ENCODE measurements at regions not wholly inside any gene's neighbourhood (a gene's known extent, or its start where the extent isn't known, plus 50 kb on each side); places are given as distances from the start of the nearest gene placed in this dataset.
"Not testable (repeated sequence)": the region's sequence is repeated elsewhere in the genome, so short reads cannot be mapped to it uniquely, and the experiment has no call there.

DNA sequence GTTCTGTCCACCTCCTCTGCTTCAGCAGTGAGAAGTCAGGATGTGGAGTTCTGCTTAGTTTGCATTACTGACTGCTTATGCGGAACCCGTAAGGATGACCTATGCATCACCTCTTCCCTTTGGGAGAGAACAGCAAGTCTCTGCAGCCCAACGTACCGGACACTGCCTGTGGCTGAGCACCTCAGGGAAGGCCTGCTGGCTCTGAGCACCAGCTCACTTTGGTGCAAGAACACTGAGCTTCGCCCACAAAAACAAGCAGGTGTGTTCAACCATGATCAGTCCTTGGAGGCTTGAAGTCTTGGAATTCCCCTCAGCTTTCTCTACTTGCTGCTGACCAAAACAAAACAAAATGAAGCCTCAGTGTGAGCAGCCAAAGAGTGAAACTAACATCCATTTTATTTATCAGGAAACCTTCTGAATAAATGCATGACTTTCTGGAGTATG lies 52.7 kb upstream of the NCK2 start:
- no peak for DNase-seq

DNA sequence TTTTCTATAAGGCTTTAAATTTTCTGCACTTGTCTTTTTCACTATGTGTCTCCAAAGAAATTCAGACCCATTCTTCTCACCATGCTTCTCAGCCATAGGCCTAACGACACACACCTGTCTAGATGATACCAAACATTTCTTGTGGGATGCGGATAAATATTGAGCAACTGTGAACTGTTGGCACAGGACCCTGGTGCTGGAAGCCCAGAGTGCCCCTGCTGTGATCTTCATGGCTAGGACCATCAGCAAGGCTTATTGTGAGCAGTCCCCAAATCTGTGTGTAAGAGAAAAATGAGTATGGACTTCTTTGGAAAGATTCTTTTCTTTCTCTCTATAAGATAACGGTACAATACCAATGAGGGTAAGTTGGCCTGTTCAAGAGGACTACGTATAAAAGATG lies 54.1 kb upstream of the NCK2 start:
- DNase-seq = no peak

DNA sequence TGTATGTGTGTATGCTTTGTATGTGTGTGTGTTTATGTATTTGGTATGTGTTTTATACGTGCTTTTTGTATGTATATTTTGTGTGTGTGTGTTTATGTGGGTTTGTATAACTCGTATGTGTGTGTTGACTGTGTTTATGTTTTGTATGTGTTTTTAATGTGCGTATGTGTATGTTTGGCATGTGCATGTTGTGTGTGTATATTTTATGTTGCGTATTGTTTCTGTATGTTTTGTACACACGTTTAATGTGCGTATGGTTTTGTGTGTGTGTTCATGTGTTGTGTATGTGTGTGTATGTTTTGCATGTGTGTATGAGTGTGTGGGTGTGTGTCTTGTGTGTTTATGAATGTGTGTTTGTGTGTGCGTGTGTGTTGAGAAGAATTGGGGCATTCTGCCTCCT lies 55.2 kb upstream of the NCK2 start:
- DNase-seq = no peak

DNA sequence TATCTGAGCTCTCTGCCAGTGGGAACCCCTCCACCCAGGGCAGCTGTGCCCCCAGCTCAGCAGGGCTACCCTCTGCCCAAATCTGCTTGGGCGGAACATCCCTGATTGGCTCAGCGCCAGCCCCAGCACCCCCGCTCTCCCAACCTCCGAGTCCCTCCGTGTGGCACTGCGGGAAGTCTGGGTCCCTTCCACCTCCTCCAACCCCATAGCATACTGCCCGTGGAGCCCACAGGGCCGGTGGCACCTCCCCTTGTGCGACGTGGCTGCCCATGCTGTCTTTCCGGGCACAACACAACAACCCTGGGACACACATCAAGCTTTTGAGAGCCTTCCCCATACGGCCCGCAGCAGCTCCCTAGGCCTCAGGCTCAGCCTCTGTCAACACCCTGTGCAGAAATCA lies 55.8 kb upstream of the NCK2 start:
- DNase-seq = no peak

DNA sequence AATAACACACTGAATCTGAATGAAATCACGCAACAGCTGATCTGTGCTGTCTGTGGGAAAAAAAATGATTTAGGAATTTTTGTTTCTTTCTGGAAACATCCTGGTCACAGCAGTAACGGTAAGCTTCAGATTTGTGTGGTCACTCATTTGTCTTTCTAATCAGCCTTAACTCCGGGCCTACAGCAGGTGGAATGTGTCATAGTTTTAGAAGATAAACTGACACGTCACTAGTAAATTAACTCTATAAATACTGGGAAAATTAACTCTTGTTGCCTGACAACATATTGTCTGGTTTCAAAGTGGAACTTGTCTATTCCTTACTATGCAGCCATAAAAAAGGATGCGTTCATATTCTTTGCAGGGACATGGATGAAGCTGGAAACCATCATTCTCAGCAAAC lies 58.1 kb upstream of the NCK2 start:
- DNase-seq = no peak

DNA sequence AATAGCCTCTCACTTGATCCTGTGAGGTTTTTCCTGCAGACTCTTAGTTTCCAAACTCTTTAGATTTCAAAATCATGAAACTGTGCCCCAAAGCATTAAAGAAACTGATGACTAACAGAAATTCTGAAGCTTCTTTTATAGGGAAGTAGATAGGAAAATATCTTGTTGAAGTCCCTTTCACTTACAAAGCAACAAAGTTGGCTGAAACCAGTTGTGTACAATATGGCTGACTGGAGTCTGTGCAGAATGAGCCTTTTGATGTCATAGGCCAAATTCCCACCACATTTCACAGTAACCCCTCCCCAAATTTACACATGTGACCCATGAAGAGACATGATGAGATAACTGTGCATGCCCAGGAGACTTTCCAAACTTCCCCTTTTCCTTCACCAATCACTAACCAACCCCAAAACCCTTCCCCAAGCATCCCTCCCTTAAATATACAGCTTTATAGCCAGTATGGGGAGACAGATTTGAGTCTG lies 61.7 kb upstream of the NCK2 start:
- DNase-seq = no peak

DNA sequence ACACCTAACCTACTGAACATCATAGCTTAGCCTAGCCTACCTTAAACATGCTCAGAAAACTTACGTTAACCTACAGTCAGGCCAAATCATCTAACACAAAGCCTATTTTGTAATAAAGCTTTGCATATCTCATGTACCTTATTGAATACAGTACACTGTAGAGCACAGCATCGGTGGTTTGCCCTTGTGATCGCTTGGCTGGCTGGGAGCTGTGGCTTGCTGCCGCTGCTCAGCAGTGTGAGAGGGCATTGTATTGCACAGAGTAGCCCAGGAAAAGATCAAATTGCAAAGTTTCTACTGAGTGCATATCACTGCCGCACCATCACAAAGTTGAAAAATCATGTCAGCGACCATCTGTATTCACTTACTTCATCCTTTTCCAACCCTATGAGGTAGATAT lies 62.3 kb upstream of the NCK2 start:
- DNase-seq = no peak

DNA sequence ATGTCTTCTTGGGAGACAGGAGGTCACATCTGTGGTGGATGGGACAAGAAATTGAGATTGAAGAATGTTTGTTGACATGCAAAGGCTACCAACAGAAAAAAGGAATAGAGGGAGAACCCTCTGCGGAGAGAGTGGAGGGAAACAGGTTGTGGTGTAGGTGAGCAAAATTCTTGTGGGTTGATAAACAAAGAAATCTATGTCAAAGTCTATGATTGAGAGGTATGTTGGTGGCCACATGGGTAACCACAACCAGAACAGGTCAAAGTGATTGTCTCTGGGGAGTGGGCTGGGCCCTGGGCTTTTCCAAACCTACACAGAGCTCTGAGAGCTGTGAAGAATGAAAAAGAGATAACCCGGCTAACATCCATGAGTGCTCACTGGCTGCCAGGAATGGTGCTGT lies 62.8 kb upstream of the NCK2 start:
- DNase-seq = no peak

DNA sequence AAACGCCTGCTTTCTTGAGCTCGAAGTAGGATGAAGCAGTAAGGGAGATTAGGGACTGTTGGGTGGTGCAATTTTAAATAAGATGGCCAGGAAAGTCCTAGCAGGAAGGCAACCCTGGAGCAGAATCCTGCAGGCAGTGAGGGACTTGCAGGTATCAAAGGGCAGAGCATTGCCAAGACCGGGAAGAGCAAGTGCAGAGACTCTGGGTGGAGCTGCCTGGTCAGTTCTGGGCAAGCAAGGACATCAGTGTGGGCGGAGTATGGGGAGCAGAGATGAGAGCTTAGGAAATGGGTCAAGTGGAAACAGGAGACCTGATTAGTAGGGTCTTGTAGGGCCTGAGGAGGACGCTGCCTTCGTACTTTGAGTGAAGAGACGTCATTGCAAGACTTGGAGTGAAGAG lies 64.4 kb upstream of the NCK2 start:
- no peak for DNase-seq

DNA sequence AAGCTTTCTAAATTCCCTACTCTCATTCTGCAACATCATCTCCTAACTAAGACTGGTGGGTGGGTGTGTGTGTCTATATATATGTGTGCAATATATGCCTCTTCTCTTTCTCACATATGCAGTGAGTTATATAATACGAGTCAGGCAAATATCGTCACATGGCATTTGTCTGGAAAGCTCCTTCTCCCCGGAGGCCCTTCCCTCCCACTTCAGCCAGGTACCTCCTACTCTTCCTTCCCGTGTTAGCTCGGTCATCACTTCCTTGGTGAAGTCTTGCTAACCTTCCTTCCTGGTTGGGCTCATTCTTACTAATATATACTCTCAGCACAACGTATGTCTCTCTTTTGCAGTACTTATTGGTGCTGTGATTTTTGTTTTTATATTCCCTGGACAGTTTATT lies 66.4 kb upstream of the NCK2 start:
- DNase-seq = no peak

DNA sequence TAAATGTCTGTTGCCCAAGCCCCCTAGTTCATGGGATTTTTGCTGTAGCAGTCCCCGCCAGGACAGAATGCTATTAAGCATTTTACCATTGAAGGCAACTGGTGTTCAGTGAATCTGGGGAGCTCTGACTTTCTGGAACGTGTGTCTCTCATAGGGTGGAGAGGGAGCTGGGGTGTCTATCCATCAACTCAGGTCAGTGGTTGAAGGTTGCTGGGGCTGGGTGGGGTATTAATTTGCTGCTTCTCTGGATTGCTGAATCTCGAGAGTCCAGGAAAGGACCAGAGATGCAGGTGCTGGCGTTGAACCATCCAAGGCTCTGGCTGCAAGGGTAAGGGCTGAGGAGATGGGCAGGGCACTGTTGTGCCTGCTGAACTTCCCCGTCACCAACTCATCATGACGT lies 66.8 kb upstream of the NCK2 start:
- no peak for DNase-seq

DNA sequence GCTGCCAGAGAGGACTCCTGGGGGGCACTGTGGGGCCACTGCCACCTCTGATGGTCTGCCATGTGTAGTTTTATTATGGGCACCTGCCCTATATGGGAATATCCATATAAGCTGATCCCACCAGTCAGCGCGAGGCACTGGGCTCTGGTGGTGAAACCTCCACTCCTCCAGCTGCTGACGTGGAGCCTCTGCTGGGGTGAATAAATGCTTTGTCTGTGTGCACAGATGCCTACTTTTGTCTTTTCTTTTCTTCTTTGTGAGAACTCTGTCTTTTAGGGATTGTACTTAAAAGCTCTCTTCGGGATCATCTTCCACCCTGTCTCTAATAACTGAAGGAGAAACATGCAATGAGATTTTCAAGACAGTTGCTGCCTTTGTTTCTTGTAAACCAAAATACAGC lies 68.9 kb upstream of the NCK2 start:
- no peak for DNase-seq

DNA sequence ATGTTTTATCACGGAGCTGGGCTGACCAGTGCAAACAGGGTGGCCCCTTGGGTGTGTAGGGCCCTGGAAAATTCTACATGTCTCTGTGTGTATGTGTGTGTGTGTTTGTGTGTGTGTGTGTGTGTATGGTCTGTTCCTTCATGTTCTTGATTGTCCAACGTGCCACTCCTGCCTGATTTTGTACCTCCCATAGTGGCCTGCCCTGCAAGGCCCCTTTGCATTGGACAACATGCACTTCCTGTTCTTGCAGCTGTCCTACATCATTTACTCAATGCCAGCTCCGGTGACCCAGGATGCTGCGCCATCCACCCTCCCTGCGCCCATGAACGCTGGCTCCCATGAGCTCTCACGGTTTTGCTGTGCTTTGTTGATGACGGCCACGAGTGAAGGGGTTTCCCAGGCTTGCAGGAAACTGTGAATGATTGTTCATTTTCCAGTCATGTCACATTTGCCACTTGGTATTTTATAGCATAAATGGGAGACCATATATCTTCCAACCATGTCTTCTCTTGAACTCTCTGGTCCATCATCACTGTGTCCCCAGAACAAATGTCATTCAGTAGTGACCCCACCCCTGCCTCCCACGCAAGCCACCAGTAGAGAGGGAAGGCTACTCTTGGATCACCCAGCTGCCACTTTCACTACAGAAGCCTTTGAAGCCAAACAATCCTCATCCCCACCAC lies 69.7 kb upstream of the NCK2 start:
- no peak for DNase-seq

DNA sequence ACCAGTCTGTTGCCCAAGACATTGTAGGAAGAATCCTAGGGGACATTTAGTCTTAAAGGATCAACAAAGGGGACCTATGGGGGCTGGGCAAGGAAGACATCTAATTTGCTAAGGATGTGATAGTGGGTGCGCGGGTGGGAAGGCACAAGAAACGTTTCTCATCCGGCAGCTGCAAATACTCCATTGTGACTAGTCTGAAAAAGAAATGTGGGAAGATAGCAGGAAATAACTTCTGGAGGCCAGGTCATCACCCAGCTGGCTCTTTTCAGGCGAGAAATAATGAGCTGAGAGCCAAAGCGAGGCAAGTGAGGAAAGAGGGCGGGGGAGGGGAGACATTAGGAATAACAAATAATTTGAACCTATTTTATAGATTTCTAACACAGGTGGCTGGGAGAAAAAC lies 70.3 kb upstream of the NCK2 start:
- DNase-seq = no peak

DNA sequence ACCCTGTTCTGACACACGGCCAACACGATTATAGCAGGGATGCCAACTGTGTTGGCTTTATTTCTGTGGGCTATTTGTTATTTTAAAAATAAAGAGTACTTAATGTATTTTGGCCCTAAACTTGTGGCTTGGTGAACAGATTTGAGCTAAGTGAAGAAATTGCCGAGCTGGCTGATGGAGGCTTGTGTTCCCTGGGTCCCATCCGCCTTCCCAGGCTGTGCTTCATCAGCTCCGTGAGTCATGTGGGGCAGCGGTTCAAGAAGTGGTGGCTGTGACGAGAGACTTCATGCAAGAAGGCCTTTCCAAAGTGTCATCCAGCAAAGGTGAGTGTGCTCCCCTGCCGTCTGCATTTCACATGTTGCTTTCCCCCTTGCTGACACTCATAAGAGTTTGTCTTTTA lies 73.6 kb upstream of the NCK2 start:
- DNase-seq = peak; percentile 15

DNA sequence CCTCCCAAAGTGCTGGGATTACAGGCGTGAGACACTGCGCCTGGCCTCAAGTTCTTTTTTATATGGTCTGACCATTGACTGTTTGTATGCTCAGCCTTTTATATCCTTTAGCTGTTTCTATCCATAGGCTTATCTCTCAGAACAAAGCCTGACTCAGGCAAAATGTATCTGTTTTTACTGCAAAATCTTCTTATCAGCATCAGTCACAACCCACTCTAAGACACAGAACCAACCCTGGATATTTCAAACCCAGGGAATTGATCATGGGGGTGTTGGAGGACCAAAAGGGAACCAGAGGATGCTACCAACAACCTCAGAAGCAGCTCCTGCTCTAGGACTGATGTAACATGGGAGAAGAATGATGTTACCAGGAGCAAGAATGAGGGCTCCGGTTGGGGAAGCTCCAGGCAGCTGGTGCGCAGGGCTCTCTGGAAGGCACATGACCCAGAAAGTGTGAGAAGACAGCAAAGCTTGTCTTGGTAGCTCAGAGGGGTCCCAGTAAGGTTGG lies 75.3 kb upstream of the NCK2 start:
- DNase-seq = no peak

DNA sequence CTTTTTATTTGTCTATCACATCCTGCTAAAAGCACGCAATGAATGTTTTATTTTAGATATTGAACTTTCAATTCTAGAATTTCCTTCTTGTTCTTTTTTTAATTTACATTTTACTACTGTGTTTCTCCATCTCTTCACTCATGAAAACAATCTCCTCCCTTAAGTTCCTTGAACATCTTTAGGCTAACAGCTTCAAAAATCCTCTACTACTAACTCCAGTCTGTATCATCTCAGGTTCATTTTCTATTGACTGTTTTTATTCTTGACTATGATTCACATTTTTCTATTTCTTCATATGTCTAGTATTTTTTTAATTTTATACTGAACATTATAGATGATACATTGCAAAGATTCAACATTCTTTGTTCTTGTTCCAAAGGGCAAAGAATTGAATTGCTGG lies 79.2 kb upstream of the NCK2 start:
- DNase-seq = no peak

DNA sequence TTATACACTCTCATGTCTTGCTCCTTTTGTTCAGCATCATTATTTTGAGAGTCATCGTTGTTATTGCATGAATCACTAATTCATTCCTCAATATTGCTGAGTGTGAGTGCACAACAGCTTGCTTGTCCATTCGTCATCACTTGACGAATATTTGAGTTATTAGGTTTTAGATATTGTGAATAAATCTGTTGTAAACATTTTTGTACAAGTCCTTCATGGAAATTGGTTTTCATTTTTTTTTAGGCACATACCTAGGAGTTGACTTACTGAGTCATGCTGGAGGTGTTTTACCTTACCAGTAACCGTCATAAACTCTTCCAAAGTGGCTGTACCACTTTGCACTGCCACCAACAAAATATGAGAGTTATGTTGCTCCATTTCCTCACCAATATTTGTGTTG lies 84.2 kb upstream of the NCK2 start:
- DNase-seq = no peak

DNA sequence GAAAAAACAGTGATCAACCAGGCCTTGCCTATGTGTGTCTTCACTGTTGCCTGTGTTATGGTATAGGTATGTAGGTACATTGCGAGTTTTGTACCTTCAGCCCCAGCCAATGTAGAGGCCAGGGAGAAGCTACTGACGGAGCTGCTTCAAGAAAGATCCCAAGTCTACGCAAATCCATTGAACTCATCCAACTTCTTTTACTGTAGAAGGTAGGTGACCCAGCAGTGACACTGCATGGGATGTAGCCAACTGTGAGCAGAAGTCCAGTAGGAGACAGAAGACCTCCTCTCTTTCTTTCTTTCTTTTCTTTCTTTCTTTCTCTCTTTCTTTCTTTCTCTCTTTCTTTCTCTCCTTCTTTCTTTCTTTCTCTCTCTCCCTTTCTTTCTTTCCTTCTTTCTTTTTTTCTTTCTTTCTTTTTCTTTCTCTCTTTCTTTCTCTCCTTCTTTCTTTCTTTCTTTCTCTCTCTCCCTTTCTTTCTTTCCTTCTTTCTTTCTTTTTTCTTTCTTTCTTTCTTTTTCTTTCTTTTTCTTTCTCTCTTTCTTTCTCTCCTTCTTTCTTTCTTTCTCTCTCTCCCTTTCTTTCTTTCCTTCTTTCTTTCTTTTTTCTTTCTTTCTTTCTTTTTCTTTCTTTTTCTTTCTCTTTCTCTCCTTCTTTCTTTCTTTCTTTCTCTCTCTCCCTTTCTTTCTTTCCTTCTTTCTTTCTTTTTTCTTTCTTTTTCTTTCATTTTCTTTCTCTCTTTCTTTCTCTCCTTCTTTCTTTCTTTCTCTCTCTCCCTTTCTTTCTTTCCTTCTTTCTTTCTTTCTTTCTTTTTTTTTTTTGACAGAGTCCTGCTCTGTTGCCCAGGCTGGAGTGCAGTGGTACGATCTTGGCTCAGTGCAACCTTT lies 88.7 kb upstream of the NCK2 start:
- not testable (repeated sequence) for DNase-seq

DNA sequence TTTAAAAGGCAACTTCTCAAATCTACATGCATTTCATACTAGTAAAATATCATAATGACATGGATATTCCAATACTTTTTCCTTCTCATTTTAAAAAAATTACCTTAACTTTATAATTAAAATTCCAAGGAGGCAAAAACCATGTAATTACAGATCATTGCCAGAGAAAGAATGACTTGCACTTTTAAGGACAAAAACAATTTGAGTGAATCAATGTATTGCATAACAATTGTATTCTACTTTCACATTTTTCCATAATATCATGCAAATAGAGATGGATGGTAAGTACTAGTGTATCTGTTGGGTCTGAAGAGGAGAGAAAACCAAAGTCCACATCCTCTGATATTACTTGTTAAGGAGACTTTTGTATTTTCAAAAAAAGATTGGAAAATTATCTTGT lies 89.5 kb upstream of the NCK2 start:
- DNase-seq = no peak

DNA sequence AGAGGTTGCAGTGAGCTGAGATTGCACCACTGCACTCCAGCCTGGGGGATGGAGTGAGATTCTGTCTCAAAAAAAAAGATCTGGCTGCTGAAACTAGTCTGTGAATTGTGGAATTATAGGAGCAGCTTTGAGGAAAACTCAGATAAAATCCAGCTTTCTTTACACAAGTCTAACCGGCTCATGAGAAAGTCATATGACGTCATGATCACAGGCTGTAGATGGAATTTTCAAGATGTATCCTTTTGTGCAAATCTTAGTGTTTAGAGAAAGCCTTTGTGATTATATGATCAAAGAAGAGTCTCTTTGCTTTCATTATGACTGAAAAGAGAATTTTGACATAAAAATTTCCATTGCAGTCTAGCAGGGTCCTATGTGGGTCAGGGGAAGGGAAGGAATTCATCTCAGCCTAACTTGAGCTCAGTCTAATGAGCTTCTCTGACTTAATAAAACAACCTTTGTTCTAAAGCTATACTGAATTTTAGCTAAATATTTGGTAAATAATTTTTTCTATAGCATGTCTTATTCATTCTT lies 90.2 kb upstream of the NCK2 start:
- DNase-seq = no peak

DNA sequence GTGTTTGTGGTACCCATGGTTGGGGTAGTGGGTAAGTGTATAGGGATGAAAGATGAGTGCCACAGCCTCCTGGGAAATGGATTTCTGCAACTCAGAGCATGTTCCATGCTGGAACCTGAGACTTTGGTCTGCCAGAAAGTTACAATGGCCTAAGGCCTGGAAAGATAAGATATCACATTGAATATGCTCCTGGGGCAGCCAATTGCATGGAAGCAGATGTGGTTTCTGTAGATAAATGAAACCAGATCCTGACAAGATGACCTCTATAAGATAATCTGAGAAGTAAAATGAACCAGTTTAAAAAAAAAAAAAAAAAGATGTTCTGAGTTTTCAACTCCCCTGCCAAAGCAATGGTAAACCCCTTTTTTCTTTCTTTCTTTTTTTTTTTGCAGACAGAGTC lies 91.4 kb upstream of the NCK2 start:
- DNase-seq = no peak

DNA sequence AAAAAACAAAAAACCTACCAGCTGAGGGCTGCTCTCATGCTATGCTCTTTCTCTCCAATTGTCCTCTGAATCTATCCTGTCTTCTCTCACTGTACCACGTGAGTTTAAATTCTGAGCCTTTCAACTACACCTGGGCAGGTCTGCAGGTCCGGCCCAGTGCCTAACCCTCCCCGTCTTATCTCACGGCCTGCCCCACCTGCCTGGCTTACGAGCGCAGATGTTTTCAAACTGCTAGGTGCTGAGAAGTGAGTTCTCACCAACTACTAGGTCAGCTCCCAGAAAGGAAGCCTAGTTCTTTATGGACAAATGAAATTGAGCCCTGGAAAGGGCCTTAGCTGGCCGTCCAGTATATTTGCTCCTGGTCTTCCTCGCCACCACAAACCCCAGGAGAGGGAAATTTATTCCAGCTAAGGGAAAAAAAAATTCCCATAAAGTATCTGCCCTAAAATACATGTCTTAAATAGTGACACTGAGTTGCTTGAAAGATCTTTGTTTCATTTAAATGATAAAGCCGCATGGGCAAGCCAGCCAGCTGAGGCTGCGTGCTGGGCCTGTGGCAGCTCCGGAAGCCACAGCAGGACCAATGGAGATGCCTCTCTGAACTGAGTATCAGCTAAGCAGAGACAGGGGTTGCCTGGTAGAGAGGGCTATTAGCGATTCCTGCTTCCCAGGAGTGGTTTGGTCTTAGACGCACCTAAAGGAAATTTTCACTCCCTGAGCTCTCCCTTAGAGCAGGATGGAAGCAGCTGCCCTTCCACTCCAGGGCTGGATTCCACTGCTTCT lies 92.5 kb upstream of the NCK2 start:
- no peak for DNase-seq

All from fibroblast of skin of right biceps (primary cell).